ENCODE measurements at regions not wholly inside any gene's neighbourhood (a gene's known extent, or its start where the extent isn't known, plus 50 kb on each side); places are given as distances from the start of the nearest gene placed in this dataset.

DNA sequence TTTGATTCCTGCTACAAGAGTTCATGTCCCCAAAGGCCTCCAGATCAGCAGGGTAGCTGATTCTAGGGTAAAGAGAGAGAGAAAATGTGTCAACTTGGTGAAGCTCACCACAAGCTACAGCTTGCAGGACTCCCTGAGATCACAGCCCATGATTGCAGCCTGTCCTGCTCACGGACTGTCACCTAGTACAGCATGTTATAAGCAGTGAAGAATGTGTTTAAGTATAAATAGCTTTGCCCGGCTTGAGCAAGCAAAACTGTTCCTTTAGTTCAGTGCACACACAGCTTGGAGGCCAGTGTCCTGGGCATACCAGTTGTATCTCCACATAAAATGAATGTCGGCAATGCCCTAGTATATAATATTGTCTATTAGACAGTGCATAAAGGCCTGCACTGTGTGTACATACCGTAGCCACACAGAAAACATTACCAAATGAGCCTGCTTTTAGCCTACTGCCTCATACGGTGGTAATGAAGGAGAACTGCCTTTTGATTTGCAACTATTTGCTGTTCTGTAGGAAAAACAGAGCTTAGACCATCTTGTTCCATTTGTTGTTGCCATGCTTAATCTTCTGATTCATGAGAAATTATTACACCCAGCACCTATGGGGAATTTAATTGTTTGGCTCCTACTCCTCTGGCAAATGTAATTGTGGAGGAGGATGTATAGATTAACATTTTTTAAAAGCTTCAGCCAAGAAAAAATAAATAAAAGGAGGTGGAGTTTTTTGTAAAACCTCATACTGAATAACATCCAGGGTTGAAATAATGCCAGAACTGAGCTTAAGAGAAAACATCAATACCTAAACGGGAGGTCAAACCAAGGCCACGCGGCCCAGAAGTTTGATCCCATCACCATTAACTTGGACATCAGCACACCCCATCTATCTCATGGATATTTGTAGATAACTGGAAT lies 108.1 kb upstream of the G2E3 start:
- no peaks in the 10 kb centered on the region for H3K9me3 ChIP-seq
- no peak overlapping the region for H3K9ac ChIP-seq
- H2AFZ ChIP-seq (ENCODE audit: low read depth), result no peak overlapping the region
- CTCF ChIA-PET, result interaction anchor here (0.8 kb wide), 1 partner anchor 71 kb away, joined by 3 read pairs; no protein-coding TSS in a partner anchor
- no peaks in the 10 kb centered on the region for H3K79me2 ChIP-seq (ENCODE audit: insufficient read depth)
- no peaks in the 10 kb centered on the region; the same call in none of the 2 replicates for H3K27me3 ChIP-seq (ENCODE audit: insufficient read depth)
- H3K9me2 ChIP-seq, result no peaks in the 10 kb centered on the region
- TF ChIP-seq RCOR1 (IDR thresholded peaks at IDR 0.05; ENCODE audit: low read length) (no peak), CHD2 (IDR thresholded peaks at IDR 0.05; ENCODE audit: low read length, partially characterized antibody) (no peak)
- no peak overlapping the region for H3K27ac ChIP-seq (ENCODE audit: low read depth in 2 of 2, low read length in 1 of 2)
- no peaks in the 10 kb centered on the region for H3K4me1 ChIP-seq (ENCODE audit: control insufficient read depth in 1 of 2, insufficient read depth in 2 of 2, low read depth in 1 of 2, low read length in 1 of 2)
- no peaks in the 10 kb centered on the region for H3F3A ChIP-seq (replicated peaks; ENCODE audit: insufficient read depth)
- WGBS (ENCODE audit: low lambda C conversion rate), result 36% methylated on average over 8 of the region's 8 CpGs
- no peak overlapping the region for H3K4me2 ChIP-seq
- H3K4me3 ChIP-seq (ENCODE audit: low read depth in 2 of 2, low read length in 1 of 2), result no peak overlapping the region
- no peaks in the 10 kb centered on the region for H4K20me1 ChIP-seq (ENCODE audit: insufficient read depth)
- POLR2A ChIA-PET, result no interaction called here
- no peak for DNase-seq
- no peaks in the 10 kb centered on the region for H3K36me3 ChIP-seq (replicated peaks in 1 of 2; ENCODE audit: control insufficient read depth in 1 of 2, insufficient read depth in 2 of 2, low read length in 1 of 2)

DNA sequence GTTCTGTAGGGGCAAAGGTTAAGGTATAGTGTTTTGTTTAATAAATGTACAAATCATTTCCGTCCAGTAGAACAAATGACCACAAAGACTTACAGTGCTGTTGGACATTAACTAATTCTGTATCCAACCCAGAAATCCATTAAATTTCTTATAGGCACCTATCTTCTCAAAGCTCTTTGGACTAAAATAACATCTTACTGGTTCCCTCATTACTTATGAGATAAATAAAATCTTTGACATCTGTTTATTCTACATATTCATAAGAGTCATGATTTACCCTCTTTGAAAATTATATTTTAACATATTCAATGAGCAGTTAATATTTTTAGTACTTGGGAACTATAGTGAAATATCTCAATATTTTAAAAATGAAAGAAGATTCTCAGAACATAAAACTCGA lies 102.7 kb upstream of the G2E3 start:
- CTCF ChIA-PET, result interaction anchor here (1.9 kb wide), 1 partner anchor 21 kb away, joined by 4 read pairs; no protein-coding TSS in a partner anchor
- 4% methylated on average over 2 of the region's 2 CpGs for WGBS (ENCODE audit: low lambda C conversion rate)

More for the DNA sequence above, 102.7 kb upstream of the G2E3 start:
- Histone ChIP-seq H2AFZ (ENCODE audit: low read depth) (no peak overlapping the region), H4K20me1 (ENCODE audit: insufficient read depth) (no peaks in the 10 kb centered on the region), H3K27me3 (ENCODE audit: insufficient read depth) (no peaks in the 10 kb centered on the region), H3K27ac (ENCODE audit: low read depth in 2 of 2, low read length in 1 of 2) (no peak overlapping the region), H3K36me3 (replicated peaks in 1 of 2; ENCODE audit: control insufficient read depth in 1 of 2, insufficient read depth in 2 of 2, low read length in 1 of 2) (no peaks in the 10 kb centered on the region), H3K9ac (no peak overlapping the region), H3K9me2 (no peaks in the 10 kb centered on the region), H3K4me3 (ENCODE audit: low read depth in 2 of 2, low read length in 1 of 2) (no peak overlapping the region), H3K4me2 (no peak overlapping the region), H3K4me1 (ENCODE audit: control insufficient read depth in 1 of 2, insufficient read depth in 2 of 2, low read depth in 1 of 2, low read length in 1 of 2) (no peaks in the 10 kb centered on the region), H3F3A (replicated peaks; ENCODE audit: insufficient read depth) (no peaks in the 10 kb centered on the region), H3K9me3 (no peaks in the 10 kb centered on the region), H3K79me2 (ENCODE audit: insufficient read depth) (no peaks in the 10 kb centered on the region)
- no peak for DNase-seq
- no peak for TF ChIP-seq TEAD4 (IDR thresholded peaks at IDR 0.05; ENCODE audit: borderline replicate concordance, insufficient read depth)
- no peak for TF ChIP-seq RAD21 (IDR thresholded peaks at IDR 0.05; ENCODE audit: low read length)
- no peak for TF ChIP-seq TAF1 (IDR thresholded peaks at IDR 0.05; ENCODE audit: borderline replicate concordance, low read depth, low read length)
- TF ChIP-seq EZH2phosphoT487 (IDR thresholded peaks at IDR 0.05; ENCODE audit: borderline replicate concordance, low read depth), result no peak
- TF ChIP-seq RXRA (IDR thresholded peaks at IDR 0.05; ENCODE audit: borderline replicate concordance, low read depth), result no peak
- no peak for TF ChIP-seq FOXM1 (IDR thresholded peaks at IDR 0.05; ENCODE audit: low read depth)
- no peak for TF ChIP-seq ELF1 (IDR thresholded peaks at IDR 0.05)
- no peak for TF ChIP-seq FOSL2 (IDR thresholded peaks at IDR 0.05; ENCODE audit: borderline replicate concordance, low read depth)
- TF ChIP-seq, protein P1, sequence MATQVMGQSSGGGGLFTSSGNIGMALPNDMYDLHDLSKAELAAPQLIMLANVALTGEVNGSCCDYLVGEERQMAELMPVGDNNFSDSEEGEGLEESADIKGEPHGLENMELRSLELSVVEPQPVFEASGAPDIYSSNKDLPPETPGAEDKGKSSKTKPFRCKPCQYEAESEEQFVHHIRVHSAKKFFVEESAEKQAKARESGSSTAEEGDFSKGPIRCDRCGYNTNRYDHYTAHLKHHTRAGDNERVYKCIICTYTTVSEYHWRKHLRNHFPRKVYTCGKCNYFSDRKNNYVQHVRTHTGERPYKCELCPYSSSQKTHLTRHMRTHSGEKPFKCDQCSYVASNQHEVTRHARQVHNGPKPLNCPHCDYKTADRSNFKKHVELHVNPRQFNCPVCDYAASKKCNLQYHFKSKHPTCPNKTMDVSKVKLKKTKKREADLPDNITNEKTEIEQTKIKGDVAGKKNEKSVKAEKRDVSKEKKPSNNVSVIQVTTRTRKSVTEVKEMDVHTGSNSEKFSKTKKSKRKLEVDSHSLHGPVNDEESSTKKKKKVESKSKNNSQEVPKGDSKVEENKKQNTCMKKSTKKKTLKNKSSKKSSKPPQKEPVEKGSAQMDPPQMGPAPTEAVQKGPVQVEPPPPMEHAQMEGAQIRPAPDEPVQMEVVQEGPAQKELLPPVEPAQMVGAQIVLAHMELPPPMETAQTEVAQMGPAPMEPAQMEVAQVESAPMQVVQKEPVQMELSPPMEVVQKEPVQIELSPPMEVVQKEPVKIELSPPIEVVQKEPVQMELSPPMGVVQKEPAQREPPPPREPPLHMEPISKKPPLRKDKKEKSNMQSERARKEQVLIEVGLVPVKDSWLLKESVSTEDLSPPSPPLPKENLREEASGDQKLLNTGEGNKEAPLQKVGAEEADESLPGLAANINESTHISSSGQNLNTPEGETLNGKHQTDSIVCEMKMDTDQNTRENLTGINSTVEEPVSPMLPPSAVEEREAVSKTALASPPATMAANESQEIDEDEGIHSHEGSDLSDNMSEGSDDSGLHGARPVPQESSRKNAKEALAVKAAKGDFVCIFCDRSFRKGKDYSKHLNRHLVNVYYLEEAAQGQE (IDR thresholded peaks at IDR 0.05; ENCODE audit: low read depth, low read length), result no peak
- TF ChIP-seq SMC3 (IDR thresholded peaks at IDR 0.05; ENCODE audit: low read depth, low read length), result no peak
- no peak for TF ChIP-seq MAX (IDR thresholded peaks at IDR 0.05; ENCODE audit: low read depth)
- TF ChIP-seq CHD2 (IDR thresholded peaks at IDR 0.05; ENCODE audit: low read length, partially characterized antibody), result no peak
- TF ChIP-seq GABPA (IDR thresholded peaks at IDR 0.05; ENCODE audit: low read depth), result no peak
- TF ChIP-seq POLR2AphosphoS5 (IDR thresholded peaks at IDR 0.05; ENCODE audit: low read depth, low read length), result no peak
- no peak for TF ChIP-seq JUND (IDR thresholded peaks at IDR 0.05)
- POLR2A ChIA-PET, result no interaction called here

All from SK-N-SH (cell line).